HG03354 (cell line): ENCODE measurements at regions not wholly inside any gene's neighbourhood (a gene's known extent, or its start where the extent isn't known, plus 50 kb on each side); places are given as distances from the start of the nearest gene placed in this dataset.
"Not testable (repeated sequence)": the region's sequence is repeated elsewhere in the genome, so short reads cannot be mapped to it uniquely, and the experiment has no call there.

Source experiments
- ATAC-seq: cut with Tn5 transposase; IDR thresholded peaks from one replicate; pipeline ENCODE4 v1.9.1; 2021; ENCODE audit warnings: mild to moderate bottlenecking; ENCODE audit not compliant: unreplicated experiment, poor library complexity, severe bottlenecking

DNA sequence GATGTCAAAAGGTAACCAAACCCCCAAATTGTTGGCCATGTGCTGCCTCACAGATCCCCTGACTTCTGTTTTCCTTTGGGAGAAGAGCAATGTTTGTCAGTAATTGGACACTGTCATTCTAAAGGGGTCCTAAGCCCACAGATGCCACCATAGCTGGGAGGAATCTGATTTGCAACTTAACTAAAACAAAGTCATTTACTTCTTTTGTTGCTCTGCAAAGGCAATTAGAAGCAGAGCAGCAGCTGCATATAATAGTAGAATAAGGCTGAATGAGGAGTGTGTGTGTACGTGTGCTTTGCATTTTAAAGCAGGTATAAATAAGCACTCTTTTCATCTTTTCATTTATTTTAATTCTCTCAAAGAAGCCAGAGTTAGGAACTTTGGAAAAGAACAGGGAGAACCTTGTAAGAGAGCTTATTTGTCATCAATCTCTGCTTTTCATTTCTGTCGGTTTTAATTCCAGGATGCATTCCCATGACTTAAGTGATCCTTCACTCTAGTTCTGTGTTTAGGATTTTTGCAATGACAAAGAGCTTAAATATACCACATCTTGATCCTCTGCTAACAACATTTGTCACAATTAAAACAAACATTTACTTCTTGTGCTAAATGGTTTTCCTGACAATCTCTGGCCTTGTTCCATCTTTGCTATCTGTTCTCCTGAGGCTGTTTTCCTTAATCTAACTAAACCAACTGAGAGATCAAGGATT, 530.2 kb upstream of the CBLB start:
- ATAC-seq = no peak

GRCh38 chr3:106399761-106400160, 530.9 kb upstream of the CBLB start:
- ATAC-seq = no peak

DNA sequence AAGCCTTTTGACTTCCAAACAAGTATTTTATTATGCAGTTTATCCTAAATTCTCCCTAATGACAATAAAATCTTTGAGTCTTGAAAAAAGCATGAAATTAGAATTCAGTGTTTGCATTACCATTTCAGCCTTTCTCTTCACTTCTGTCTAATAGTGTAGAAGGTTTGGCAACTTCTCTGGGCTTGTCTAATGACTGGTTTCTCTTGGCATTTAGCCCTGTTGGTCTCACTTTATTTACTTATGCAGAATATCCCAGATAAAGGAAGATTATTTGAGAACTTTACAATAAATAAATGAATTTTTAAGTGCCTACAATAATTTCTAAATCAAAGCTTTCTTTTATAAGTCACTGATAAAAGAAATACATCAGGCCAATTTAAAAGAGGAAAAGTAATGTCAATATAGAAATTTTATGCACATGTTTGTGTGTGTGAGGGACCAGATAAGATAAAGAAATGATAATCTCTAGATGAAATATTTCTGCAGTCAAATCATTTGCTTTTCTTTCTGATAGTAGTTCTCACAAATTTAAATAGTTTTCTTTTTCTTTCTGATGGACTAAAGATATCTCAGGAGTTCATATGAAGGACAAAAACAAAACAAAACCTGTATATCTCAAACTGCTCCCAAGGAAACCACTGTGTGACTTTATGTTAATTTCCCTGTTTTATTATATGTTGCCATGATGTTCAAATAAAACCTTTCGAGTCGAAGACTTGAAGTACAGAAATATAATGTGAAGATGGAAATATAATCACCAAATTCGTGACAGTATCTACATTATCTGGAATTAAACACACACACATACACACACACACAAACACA, 533.1 kb upstream of the CBLB start:
- ATAC-seq = no peak

- no peak for ATAC-seq
Observed at GRCh38 chr3:106403371-106404145, 534.7 kb upstream of the CBLB start.

GRCh38 chr3:106413683-106414082, 544.9 kb upstream of the CBLB start:
- ATAC-seq = no peak

DNA sequence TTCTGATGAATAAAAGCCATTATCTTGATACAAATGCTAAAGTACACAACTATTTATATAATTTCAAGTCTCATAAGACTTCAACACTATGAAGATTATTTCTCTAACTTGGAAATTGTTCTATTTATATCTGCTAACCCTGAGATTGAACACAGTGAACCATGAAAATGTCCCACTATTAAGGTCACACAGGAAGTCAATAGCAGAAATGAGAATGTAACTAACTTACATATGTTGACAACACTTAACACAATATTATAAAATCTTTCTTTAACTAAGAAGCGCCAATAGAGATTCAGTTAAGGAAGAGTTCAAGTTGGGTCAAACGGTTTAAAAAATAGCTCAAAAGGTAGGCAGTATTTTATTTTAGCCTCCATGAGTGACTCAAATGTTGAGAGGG, 551.8 kb upstream of the CBLB start:
- peak; percentile 43 for ATAC-seq

- ATAC-seq = no peak
Observed at GRCh38 chr3:106421426-106421825, 552.6 kb upstream of the CBLB start.

DNA sequence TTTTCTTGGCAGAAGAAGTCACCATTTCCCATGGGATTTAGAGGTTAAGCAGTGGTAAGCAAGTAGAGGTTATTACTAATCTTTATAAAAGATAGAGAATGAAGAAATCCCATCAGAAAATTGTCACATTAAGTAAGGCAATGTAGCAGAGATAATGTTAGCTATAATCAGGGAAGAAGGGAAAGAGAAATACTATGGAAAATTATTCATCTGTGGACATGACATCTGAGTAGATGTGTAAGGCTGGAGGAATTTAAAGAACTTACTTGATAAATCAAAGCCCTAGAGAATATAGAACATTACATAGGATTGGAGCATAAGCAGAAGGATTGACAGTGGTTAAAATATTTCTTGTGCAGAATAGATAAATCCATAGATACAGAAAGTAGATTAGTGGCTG, 553.1 kb upstream of the CBLB start:
- ATAC-seq = no peak

DNA sequence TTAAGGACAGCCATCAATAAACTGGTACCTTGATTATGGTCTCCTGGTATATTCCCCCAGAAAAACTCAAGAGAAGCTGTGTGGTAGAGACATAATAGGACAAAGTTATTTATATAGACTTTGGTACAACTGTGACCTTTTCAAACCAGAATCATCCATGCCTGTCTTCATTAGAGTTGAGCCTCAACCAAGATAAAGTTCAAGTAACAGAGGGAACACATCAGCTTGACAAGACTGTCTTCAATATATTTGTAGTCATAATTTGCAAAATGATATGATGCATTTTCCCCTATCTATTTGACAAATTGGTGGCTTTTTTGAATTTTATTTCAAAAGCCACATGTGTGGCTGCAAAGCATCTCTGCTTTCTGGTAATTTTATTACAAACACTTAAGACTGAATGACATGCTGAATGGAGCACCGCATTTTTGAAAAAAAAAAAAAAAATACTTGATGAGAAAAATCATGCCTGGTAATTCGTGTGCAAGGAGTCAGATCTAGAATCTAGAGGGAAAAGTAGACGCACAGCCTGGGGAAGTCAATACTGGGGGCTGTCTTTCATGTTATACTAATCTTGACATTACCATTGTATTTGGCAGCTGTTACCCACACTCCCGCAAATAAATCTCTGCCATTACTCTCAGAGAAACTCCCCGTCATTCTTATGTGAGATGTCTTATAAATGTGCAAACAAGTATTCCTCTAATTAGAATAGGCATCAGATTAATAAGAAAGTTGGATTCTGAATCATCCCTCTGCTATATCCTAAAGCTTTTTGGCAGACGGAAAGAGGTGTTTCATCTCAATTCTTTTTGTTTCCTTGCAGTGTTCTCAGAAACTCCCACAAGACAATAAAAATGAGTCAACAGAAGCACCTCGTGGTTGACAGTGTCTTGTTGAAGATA, 554.8 kb upstream of the CBLB start:
- ATAC-seq = no peak

DNA sequence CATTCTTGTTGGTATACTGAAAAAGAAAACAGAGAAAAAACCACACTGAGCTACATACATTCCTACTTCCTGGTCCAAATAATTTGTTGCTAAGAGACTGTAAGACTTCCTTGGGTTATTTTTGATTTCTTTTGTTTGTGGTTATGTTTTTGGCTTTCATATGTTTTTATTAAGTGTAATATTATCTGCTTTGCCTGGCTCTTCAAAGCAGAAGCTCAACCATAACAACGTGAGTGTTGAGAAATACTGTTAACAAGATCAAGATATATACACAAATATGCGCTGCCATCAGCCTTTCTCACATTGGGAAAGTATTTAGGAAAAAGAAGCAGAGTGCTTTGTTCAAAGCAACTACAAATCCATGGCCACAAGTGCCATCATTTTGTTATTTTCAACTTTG, 556.2 kb upstream of the CBLB start:
- no peak for ATAC-seq

GRCh38 chr3:106425916-106426315, 557.1 kb upstream of the CBLB start:
- ATAC-seq = no peak

DNA sequence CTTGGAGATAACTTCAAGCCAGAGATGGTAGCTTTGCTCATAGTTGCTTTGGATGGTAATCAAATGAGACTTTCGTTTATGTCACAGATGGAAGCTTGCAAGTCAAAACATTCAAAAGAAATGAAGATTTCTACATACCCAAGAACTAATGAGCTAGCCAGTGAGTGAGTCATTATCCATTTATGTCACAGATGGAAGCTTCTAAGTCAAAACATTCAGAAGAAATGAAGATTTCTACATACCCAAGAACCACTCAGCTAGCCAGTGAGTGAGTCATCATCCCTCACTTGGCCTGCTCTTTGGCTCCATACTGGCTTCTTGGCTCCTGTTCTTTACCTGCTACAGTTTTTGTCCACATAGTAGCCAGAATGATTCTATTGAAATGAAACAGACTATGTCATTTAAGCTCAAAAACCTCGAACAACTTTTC, 559.8 kb upstream of the CBLB start:
- no peak for ATAC-seq

DNA sequence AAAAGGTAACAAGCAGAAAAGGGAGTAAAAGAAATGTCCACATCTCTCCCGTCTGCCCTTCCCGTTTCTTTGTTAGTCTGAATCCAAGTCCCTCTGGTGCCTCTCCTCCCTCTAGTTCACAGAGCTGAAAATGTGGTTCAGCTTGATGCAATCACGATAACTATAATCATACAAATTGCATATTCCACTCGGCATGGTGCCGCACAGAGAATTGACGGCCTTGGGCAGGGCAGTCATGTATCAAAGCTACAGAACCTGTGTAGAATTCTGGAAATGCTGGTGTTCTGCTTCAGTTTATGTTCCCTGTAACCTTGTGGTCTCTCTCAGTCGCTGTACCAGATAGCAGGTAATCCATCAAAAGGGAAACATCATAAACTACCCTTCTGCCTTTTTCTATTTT, 562.9 kb upstream of the CBLB start:
- ATAC-seq = no peak

GRCh38 chr3:106435899-106436453, 567.2 kb upstream of the CBLB start:
- ATAC-seq = no peak

- ATAC-seq = no peak
Observed at GRCh38 chr3:106438887-106439286, 570.1 kb upstream of the CBLB start.

DNA sequence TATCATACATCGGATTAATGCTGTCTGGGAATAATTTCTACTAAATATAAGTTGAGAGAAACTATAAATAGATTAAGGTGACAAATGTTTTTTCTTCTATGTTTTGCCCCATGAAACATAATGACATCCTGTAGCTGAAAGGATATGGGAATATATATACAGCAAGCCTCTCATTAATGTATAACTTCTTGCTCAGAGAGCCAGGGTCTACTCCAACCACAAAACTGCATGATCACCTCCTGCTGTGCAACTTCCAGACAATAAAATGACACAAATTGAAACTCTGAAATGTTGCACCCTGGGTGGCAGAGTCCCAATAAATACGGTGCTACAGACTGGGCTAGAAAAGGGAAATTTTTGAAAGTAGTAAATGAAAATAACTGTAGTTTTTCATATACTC, 571.9 kb upstream of the CBLB start:
- peak; percentile 71 for ATAC-seq

DNA sequence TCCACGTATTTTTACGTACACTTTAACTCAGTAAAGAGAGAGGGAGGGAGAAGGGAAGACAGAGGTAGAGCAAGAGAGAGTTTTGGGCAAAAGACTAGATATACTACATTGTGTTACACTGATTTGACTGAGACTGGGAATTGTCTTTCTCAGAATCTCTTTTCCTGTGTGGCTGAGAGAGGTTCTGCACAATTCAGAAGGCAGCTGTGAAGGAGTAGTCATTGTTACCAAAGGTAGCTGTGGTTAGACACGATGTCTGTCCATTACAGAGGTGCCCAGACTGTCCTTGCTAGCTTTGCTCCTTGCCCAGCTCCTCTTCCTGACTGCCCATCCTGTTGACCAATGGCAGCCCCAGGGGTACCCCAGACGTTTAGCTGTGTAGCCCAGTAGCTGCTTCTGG, 577.5 kb upstream of the CBLB start:
- ATAC-seq = no peak

GRCh38 chr3:106447723-106448301, 579.0 kb upstream of the CBLB start:
- ATAC-seq = no peak

- not testable (repeated sequence) for ATAC-seq
Observed at GRCh38 chr3:106448372-106448966, 579.7 kb upstream of the CBLB start.
